ENCODE measurements at regions not wholly inside any gene's neighbourhood (a gene's known extent, or its start where the extent isn't known, plus 50 kb on each side); places are given as distances from the start of the nearest gene placed in this dataset.

GRCh38 chr3:72318504-72319193 lies 529.6 kb downstream of the SHQ1 start:
- DNase-seq = no peak
- Histone ChIP-seq H3K27ac (no peak overlapping the region), H3K4me3 (no peak overlapping the region)

DNA sequence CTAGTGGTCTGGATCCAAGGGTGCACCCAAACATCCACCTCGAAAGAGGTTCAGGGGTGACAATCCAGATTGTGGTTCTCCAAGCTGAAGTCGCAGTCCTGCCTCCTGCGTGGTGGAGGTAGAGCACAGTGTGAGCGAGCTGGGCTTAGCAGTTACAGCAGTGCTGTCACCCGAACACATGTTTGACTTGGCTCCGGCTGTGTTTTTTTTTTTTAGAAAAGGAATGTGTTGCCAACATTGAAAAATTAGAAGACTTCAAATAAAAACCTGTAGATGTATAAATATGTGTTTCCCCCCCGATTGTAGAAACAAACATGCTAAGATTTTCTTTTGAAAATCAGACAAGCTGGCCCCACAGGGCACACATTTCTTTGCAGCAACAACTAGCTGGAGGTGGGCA lies 530.8 kb downstream of the SHQ1 start:
- BruUV-seq (replicated peaks) = no TSS peak
- no peak overlapping the region for H3K4me3 ChIP-seq
- H3K79me2 ChIP-seq (ENCODE audit: low read depth) = no peaks in the 10 kb centered on the region
- no peak overlapping the region for H3K4me2 ChIP-seq
- TF ChIP-seq, protein P1, sequence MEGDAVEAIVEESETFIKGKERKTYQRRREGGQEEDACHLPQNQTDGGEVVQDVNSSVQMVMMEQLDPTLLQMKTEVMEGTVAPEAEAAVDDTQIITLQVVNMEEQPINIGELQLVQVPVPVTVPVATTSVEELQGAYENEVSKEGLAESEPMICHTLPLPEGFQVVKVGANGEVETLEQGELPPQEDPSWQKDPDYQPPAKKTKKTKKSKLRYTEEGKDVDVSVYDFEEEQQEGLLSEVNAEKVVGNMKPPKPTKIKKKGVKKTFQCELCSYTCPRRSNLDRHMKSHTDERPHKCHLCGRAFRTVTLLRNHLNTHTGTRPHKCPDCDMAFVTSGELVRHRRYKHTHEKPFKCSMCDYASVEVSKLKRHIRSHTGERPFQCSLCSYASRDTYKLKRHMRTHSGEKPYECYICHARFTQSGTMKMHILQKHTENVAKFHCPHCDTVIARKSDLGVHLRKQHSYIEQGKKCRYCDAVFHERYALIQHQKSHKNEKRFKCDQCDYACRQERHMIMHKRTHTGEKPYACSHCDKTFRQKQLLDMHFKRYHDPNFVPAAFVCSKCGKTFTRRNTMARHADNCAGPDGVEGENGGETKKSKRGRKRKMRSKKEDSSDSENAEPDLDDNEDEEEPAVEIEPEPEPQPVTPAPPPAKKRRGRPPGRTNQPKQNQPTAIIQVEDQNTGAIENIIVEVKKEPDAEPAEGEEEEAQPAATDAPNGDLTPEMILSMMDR (conservative IDR thresholded peaks at IDR 0.05) = no peak
- TF ChIP-seq EZH2 (IDR thresholded peaks at IDR 0.05; ENCODE audit: low read depth) = no peak
- POLR2A ChIA-PET (ENCODE audit: unreplicated experiment) = no interaction called here
- CTCF ChIA-PET = no interaction called here
- no peaks in the 10 kb centered on the region for H3F3A ChIP-seq (ENCODE audit: insufficient read depth, low read depth)
- intact Hi-C loops (cut with micrococcal nuclease; ENCODE audit: unreplicated experiment) = no loop called here
- DNase-seq = no peak
- H3K4me1 ChIP-seq (replicated peaks; ENCODE audit: insufficient read depth) = no peaks in the 10 kb centered on the region
- H2AFZ ChIP-seq = no peak overlapping the region
- no peaks in the 10 kb centered on the region for H3K36me3 ChIP-seq (ENCODE audit: low read depth)
- no peaks in the 10 kb centered on the region for H4K20me1 ChIP-seq (ENCODE audit: insufficient read depth)
- H3K9me3 ChIP-seq (ENCODE audit: insufficient read depth, low read depth) = no peaks in the 10 kb centered on the region
- no peaks in the 10 kb centered on the region for H3K9me2 ChIP-seq (ENCODE audit: insufficient read depth)
- no peaks in the 10 kb centered on the region for H3K27me3 ChIP-seq (ENCODE audit: insufficient read depth, low read depth)
- no peak overlapping the region for H3K27ac ChIP-seq

More at GRCh38 chr3:72318504-72319193, 529.6 kb downstream of the SHQ1 start:
- H3K79me2 ChIP-seq (ENCODE audit: low read depth) = no peaks in the 10 kb centered on the region
- CTCF ChIA-PET = no interaction called here
- H3K27me3 ChIP-seq (ENCODE audit: insufficient read depth, low read depth) = no peaks in the 10 kb centered on the region
- no peaks in the 10 kb centered on the region for H3F3A ChIP-seq (ENCODE audit: insufficient read depth, low read depth)
- H3K9me3 ChIP-seq (ENCODE audit: insufficient read depth, low read depth) = no peaks in the 10 kb centered on the region
- H3K4me2 ChIP-seq = no peak overlapping the region
- H3K36me3 ChIP-seq (ENCODE audit: low read depth) = no peaks in the 10 kb centered on the region
- POLR2A ChIA-PET (ENCODE audit: unreplicated experiment) = no interaction called here
- no peak for TF ChIP-seq EZH2 (IDR thresholded peaks at IDR 0.05; ENCODE audit: low read depth)
- TF ChIP-seq, protein P1 (conservative IDR thresholded peaks at IDR 0.05) = no peak
- no peaks in the 10 kb centered on the region for H4K20me1 ChIP-seq (ENCODE audit: insufficient read depth)
- no TSS peak for BruUV-seq (replicated peaks)
- H2AFZ ChIP-seq = no peak overlapping the region
- no peaks in the 10 kb centered on the region for H3K4me1 ChIP-seq (replicated peaks; ENCODE audit: insufficient read depth)
- H3K9me2 ChIP-seq (ENCODE audit: insufficient read depth) = no peaks in the 10 kb centered on the region
- intact Hi-C loops (cut with micrococcal nuclease; ENCODE audit: unreplicated experiment) = no loop called here

DNA sequence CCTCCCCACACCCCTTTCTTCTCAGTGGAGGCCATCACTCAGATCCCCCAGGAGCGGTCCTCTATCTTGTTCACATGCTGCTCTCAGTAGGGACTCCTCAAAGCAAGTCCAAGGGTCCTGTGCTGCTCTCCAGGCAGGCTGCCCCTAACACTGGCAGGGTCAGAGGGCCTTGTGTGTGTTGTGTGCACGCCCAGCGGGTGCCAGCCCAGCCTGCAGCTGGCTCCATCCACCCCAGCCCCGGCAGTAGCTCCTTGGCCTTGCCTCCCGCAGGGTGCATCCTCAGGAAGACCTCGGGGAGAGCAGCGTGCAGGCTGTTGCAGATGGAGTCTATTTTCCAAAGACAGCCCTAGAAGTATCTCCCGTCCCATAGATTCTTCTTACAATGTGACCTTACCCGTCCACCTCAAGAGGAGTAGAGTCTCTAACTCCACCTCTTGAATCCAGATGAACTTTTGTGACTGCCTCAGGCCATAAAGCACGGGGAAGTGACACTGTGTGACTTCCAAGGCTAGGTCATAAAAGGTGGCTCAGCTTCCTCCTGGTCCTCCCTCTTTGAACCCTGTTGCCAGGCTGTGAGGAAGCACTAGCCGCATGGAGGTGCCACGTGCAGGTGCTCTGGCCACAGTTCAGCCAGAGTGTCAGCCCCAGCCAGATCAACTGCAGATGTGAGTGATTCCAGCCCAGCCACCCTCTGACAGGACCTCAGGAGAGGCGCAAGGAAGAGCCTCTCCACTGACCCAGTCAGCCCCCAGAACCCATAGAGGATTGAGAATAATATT lies 531.6 kb downstream of the SHQ1 start:
- Histone ChIP-seq H3K27ac (no peak overlapping the region), H3K4me2 (no peak overlapping the region), H3K36me3 (ENCODE audit: low read depth) (no peaks in the 10 kb centered on the region), H3K27me3 (ENCODE audit: insufficient read depth, low read depth) (no peaks in the 10 kb centered on the region), H3F3A (ENCODE audit: insufficient read depth, low read depth) (no peaks in the 10 kb centered on the region), H3K79me2 (ENCODE audit: low read depth) (no peaks in the 10 kb centered on the region), H3K4me3 (no peak overlapping the region), H2AFZ (no peak overlapping the region), H3K9me2 (ENCODE audit: insufficient read depth) (no peaks in the 10 kb centered on the region), H3K4me1 (replicated peaks; ENCODE audit: insufficient read depth) (no peaks in the 10 kb centered on the region), H3K9me3 (ENCODE audit: insufficient read depth, low read depth) (no peaks in the 10 kb centered on the region), H4K20me1 (ENCODE audit: insufficient read depth) (no peaks in the 10 kb centered on the region)
- intact Hi-C loops (cut with micrococcal nuclease; ENCODE audit: unreplicated experiment) = no loop called here
- no TSS peak for BruUV-seq (replicated peaks)
- no peak for DNase-seq
- TF ChIP-seq EZH2 (IDR thresholded peaks at IDR 0.05; ENCODE audit: low read depth) = no peak
- TF ChIP-seq, protein P1 (conservative IDR thresholded peaks at IDR 0.05) = no peak
- POLR2A ChIA-PET (ENCODE audit: unreplicated experiment) = no interaction called here
- CTCF ChIA-PET = no interaction called here
